Spleen (tissue), 3 donors: ENCODE measurements at regions not wholly inside any gene's neighbourhood (a gene's known extent, or its start where the extent isn't known, plus 50 kb on each side); places are given as distances from the start of the nearest gene placed in this dataset.

Experiments
- POLR2A ChIP-seq, 3 donors: fragments of 450-650 bp; IDR thresholded peaks; one replicate each; pipeline ENCODE4 v1.5.1; 2017; ENCODE audit warnings: antibody characterized with exemption in 3 of 3, mild to moderate bottlenecking in 1 of 3
- POLR2AphosphoS5 ChIP-seq, 3 donors: sonication (generic); formaldehyde crosslinking; IDR thresholded peaks; one replicate each; pipeline ENCODE4 v1.5.1; 2017; ENCODE audit warnings: antibody characterized with exemption in 3 of 3

DNA sequence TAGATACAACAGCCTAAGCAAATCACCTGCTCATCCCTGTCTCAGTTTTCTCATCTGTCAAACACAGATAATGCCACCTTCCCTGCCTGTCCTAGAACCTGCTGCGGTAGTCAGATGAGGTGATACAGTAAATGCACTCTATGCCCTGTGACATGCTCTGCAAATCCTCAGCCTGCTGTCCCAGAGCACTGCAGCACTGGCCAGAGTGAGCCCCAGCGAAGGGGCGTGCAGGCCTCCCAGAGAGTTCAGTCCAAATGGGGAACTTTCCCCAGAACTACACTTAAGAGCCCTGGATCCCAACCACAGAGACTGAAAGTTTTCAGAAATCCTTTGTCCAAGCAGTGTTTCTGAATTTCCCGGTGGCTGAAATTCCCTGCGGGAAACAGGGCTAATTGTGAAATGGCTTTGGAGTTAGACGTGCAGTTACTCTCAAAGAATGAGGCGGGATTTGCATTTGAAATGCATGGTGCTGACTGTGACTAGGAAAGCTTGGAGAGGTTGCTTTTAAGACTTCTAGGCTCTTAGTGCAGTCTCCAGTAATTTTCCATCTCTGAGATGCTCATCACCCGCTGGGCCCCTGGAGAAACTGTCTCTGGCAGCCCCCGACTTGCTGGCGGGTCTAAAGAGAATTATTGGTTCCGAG, 206.5 kb upstream of the AJAP1 start:
- TF ChIP-seq POLR2AphosphoS5 (IDR thresholded peaks at IDR 0.05) = no peak
- no peak for TF ChIP-seq POLR2A (IDR thresholded peaks at IDR 0.05)
